Neural progenitor cell (in vitro differentiated cells): ENCODE measurements at regions not wholly inside any gene's neighbourhood (a gene's known extent, or its start where the extent isn't known, plus 50 kb on each side); places are given as distances from the start of the nearest gene placed in this dataset.

Experiments used
- CTCF ChIP-seq: fragments of 200-600 bp; sonication (generic); IDR thresholded peaks from 2 replicates; pipeline ENCODE4 v1.5.1; 2017; ENCODE audit warnings: antibody characterized with exemption, mild to moderate bottlenecking
- EZH2 ChIP-seq: fragments of 200-600 bp; sonication (generic); IDR thresholded peaks from 2 replicates; pipeline ENCODE4 v1.6.1; 2017; ENCODE audit warnings: antibody characterized with exemption, mild to moderate bottlenecking, moderate library complexity
- EZH2phosphoT487 ChIP-seq: fragments of 200-600 bp; sonication (generic); IDR thresholded peaks from 2 replicates; pipeline ENCODE4 v1.6.1; 2017; ENCODE audit warnings: antibody characterized with exemption

GRCh38 chr6:55668591-55668990 is 89.6 kb upstream of the HMGCLL1 start:
- no peak for TF ChIP-seq CTCF
- no peak for TF ChIP-seq EZH2phosphoT487
- no peak for TF ChIP-seq EZH2
